Left ventricle myocardium inferior (tissue), 1 donor: ENCODE measurements at regions not wholly inside any gene's neighbourhood (a gene's known extent, or its start where the extent isn't known, plus 50 kb on each side); places are given as distances from the start of the nearest gene placed in this dataset.

Experiments
- DNase-seq: peaks from one replicate; pipeline ENCODE4 v3.0.0-alpha.2; 2020
- H3K27ac ChIP-seq: fragments of 200-600 bp; replicated peaks from 2 replicates; pipeline ENCODE4 v1.8.0; 2021
- H3K27me3 ChIP-seq: fragments of 200-600 bp; 2 replicates; pipeline ENCODE4 v1.8.0; 2021; ENCODE audit warnings: low read depth
- H3K36me3 ChIP-seq: fragments of 200-600 bp; 2 replicates; pipeline ENCODE4 v1.8.0; 2021
- H3K4me1 ChIP-seq: fragments of 200-600 bp; 2 replicates; pipeline ENCODE4 v1.8.0; 2021
- H3K4me3 ChIP-seq: fragments of 200-600 bp; 2 replicates; pipeline ENCODE4 v1.8.0; 2021; ENCODE audit warnings: mild to moderate bottlenecking, moderate library complexity
- H3K9me3 ChIP-seq: fragments of 200-600 bp; replicated peaks from 2 replicates; pipeline ENCODE4 v1.8.0; 2021
- CTCF ChIP-seq: fragments of 200-600 bp; IDR thresholded peaks from 2 replicates; pipeline ENCODE4 v1.8.0; 2021; ENCODE audit warnings: antibody characterized with exemption, mild to moderate bottlenecking, borderline replicate concordance
- intact Hi-C: fragments of 100-400 bp; cut with micrococcal nuclease; formaldehyde crosslinking; loops from one replicate; pipeline ENCODE4 v1.11.0; 2022
- donor health status: DM: no; HTN: yes; CAD: no; lungs with severe emphysema.

DNA sequence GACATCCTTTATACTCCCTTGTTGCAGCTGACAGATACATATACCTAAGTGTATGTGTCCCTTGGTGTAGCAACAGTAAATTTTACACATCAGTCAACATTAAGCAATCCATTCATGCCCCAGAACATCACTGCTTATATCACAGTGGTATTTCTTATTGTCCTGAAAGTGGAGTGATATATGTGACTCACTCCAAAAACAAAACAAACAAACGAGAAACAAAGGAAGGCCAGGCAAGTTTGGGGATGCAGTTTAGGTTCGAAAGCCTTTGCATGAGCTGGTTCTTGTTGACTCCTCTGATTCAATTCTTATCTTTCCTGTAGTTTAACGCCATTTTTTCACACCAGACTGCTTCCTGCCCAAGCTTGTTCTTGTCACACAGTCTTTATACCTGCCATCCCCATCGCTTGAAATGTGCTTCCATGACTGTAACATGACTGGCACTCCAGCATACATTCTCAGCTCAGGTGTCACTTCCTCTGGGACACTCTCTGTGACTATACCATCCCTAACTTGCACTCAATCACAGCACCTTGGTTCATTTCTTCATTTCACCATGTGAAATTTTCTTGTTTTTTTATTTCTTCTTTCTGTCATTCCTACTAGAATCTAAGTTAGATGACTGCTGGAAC lies 125.0 kb upstream of the TSHZ2 start:
- no peaks in the 10 kb centered on the region for H3K4me1 ChIP-seq
- no peak overlapping the region for H3K27ac ChIP-seq
- DNase-seq: no peak
- H3K27me3 ChIP-seq: peaks cover 7% of the 10 kb centered on the region
- TF ChIP-seq CTCF: no peak
- no peak overlapping the region for H3K4me3 ChIP-seq
- no peaks in the 10 kb centered on the region for H3K36me3 ChIP-seq
- no peaks in the 10 kb centered on the region for H3K9me3 ChIP-seq
- intact Hi-C loops: no loop called here

DNA sequence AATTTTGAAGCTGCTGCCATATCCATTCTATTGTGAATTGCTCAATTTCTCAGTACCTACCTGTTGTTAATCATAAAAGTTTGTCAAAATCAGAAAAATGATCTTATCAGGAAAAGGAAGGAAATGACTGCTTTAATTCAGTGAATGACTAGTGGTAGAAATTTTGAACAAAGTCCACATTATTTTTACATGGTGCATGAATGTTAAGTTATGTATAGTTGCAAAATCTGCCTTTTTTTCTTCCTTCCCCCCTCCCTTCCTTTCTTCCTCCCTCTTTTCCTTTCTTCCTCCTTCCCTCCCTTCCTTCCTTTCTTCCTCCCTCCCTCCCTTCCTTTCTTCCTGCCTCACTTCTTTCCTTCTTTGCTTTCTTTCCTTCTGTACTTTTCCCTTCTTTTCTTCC lies 127.1 kb upstream of the TSHZ2 start:
- intact Hi-C loops: no loop called here
- Histone ChIP-seq H3K27me3 (peaks cover 16% of the 10 kb centered on the region), H3K9me3 (no peaks in the 10 kb centered on the region), H3K27ac (no peak overlapping the region), H3K4me1 (no peaks in the 10 kb centered on the region), H3K4me3 (no peak overlapping the region), H3K36me3 (no peaks in the 10 kb centered on the region)
- DNase-seq: no peak
- no peak for TF ChIP-seq CTCF

DNA sequence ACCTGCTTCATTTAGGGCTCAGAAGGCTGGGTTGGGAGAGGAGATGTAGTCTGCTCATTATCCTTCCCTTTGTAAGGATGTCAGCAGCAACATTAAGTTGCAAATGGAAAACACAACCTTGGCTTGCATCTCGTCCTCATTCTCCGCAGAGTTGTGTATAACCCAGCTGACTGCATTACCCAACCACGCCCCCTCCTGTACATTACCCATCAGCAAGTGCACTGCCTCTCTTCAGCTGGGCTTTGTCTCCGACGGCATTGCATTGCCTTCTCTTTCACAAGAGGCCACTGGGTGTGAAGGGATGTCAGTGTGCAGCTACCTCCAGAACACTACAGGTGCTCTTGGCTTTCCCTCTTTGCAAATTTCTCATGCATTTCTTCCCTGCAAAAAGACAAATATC lies 128.7 kb upstream of the TSHZ2 start:
- DNase-seq: no peak
- H3K36me3 ChIP-seq: no peaks in the 10 kb centered on the region
- peaks cover 25% of the 10 kb centered on the region for H3K27me3 ChIP-seq
- H3K4me3 ChIP-seq: no peak overlapping the region
- intact Hi-C loops: no loop called here
- TF ChIP-seq CTCF: no peak
- no peaks in the 10 kb centered on the region for H3K9me3 ChIP-seq
- H3K4me1 ChIP-seq: no peaks in the 10 kb centered on the region
- no peak overlapping the region for H3K27ac ChIP-seq

DNA sequence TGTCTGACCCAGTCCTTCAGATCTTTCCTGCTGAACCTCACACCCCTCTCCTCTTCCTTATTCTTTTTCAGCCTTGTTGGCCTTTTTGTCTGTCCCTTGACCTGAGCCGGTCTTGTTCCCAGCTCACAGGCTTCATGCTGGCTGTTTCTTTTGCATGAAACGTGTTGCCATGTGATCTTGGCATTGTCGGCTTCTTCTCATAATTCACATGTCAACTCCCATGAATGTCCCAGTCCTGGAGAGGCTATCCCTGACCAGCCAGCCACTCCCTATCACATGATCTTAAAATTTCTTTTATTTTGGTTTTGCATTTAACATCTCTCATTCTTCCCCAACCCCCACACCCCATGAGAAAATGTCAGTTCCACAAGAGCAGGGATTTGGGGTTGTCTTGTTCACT lies 131.2 kb upstream of the TSHZ2 start:
- Histone ChIP-seq H3K4me3 (no peak overlapping the region), H3K4me1 (no peaks in the 10 kb centered on the region), H3K9me3 (no peaks in the 10 kb centered on the region), H3K36me3 (no peaks in the 10 kb centered on the region), H3K27ac (no peak overlapping the region), H3K27me3 (peaks cover 24% of the 10 kb centered on the region)
- DNase-seq: no peak
- intact Hi-C loops: no loop called here
- no peak for TF ChIP-seq CTCF

GRCh38 chr20:52840041-52840440 lies 132.1 kb upstream of the TSHZ2 start:
- intact Hi-C loops: no loop called here
- TF ChIP-seq CTCF: no peak

More at GRCh38 chr20:52840041-52840440, 132.1 kb upstream of the TSHZ2 start:
- Histone ChIP-seq H3K4me1 (no peaks in the 10 kb centered on the region), H3K9me3 (no peaks in the 10 kb centered on the region), H3K27ac (no peak overlapping the region), H3K36me3 (no peaks in the 10 kb centered on the region), H3K4me3 (no peak overlapping the region), H3K27me3 (peaks cover 18% of the 10 kb centered on the region)
- no peak for DNase-seq
